Upper lobe of left lung (tissue), 6 donors: ENCODE measurements at regions not wholly inside any gene's neighbourhood (a gene's known extent, or its start where the extent isn't known, plus 50 kb on each side); places are given as distances from the start of the nearest gene placed in this dataset.

ENCODE experiments used
- ATAC-seq, 2 donors: fragments of 200-7000 bp; cut with Tn5 transposase; one replicate each; pipeline ENCODE4 v1.9.1; 2022; ENCODE audit warnings: mild to moderate bottlenecking in 2 of 2, moderate library complexity in 2 of 2; ENCODE audit not compliant: low FRiP score in 2 of 2
- DNase-seq, 2 donors: peaks; one replicate each; pipeline ENCODE4 v3.0.0-alpha.2; 2019 to 2020
- H3K27ac ChIP-seq, 4 donors: fragments of 200-600 bp; sonication (generic); one replicate each; pipeline ENCODE4 v1.5.1; 2016 to 2019
- H3K27me3 ChIP-seq, 4 donors: fragments of 200-600 bp; sonication (generic); one replicate each; pipeline ENCODE4 v1.5.1; 2017 to 2019
- H3K36me3 ChIP-seq, 4 donors: fragments of 200-600 bp; sonication (generic); one replicate each; pipeline ENCODE4 v1.5.1; 2016 to 2019
- H3K4me1 ChIP-seq, 4 donors: fragments of 200-600 bp; sonication (generic); one replicate each; pipeline ENCODE4 v1.5.1; 2018 to 2019
- H3K4me3 ChIP-seq, 4 donors: fragments of 200-600 bp; sonication (generic); one replicate each; pipeline ENCODE4 v1.5.1; 2017 to 2019; ENCODE audit warnings: mild to moderate bottlenecking in 2 of 4, moderate library complexity in 1 of 4
- H3K9me3 ChIP-seq, 4 donors: fragments of 200-600 bp; sonication (generic); one replicate each; pipeline ENCODE4 v1.5.1; 2018 to 2019
- CTCF ChIP-seq, 6 experiments: fragments of 450-650 bp in 4 of 6; fragments of 200-600 bp in 2 of 6; sonication (generic) in 2 of 6; IDR thresholded peaks; one replicate each; pipeline ENCODE4 v1.5.1; 2016 to 2019; ENCODE audit warnings: antibody characterized with exemption in 6 of 6
- EP300 ChIP-seq, 4 donors: sonication (generic); formaldehyde crosslinking; IDR thresholded peaks; one replicate each; pipeline ENCODE4 v1.5.1; 2017; ENCODE audit warnings: antibody characterized with exemption in 4 of 4, control low read depth in 2 of 4
- POLR2A ChIP-seq, 4 donors: fragments of 450-650 bp; IDR thresholded peaks; one replicate each; pipeline ENCODE4 v1.5.1; 2016 to 2017; ENCODE audit warnings: antibody characterized with exemption in 4 of 4, mild to moderate bottlenecking in 2 of 4
- POLR2AphosphoS5 ChIP-seq, 2 donors: sonication (generic); formaldehyde crosslinking; IDR thresholded peaks; one replicate each; pipeline ENCODE4 v1.5.1; 2017; ENCODE audit warnings: antibody characterized with exemption in 2 of 2
- WGBS, 2 donors: methylation state at CpG; one replicate each; pipeline ENCODE4 v1.1.5; 2017 to 2018; 5-methylcytosine and 5-hydroxymethylcytosine counted together
- donor health status: DM: no; HTN: no; CAD: no; lungs with moderate emphysema.
- donor health status: DM: no; HTN: yes; CAD: no; lungs with severe emphysema.

DNA sequence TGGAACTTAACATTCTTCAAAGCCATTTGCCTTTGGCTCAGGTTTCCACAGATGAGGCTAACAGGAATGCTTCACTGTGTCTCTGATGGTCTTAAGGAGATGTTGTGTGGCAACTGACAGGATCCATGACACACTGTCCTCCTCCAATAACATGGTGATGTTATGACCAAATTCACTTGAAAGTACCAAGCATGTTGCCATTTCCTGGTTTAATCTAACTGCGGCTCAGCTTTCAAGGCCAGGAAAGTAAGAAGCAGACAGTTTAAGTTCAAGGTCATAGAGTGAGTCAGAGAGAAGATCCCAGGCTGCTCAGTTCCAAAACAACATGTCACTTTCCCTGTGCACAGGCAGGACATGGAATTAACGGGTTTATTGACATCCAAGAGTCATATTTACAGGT, 513.6 kb downstream of the STK39 start:
- H3K4me3 ChIP-seq, result no peak overlapping the region
- WGBS, 2 donors, result 67 to 72% methylated on average over 2 of the region's 2 CpGs
- H3K36me3 ChIP-seq, result no peaks in the 10 kb centered on the region
- no peaks in the 10 kb centered on the region for H3K27me3 ChIP-seq
- H3K4me1 ChIP-seq, result no peaks in the 10 kb centered on the region
- no peak for TF ChIP-seq EP300 (IDR thresholded peaks at IDR 0.05)
- TF ChIP-seq POLR2AphosphoS5 (IDR thresholded peaks at IDR 0.05), result no peak
- TF ChIP-seq POLR2A (IDR thresholded peaks at IDR 0.05), result no peak
- TF ChIP-seq CTCF (IDR thresholded peaks at IDR 0.05), result no peak
- no peak overlapping the region for H3K27ac ChIP-seq
- DNase-seq, result no peak
- H3K9me3 ChIP-seq, result no peaks in the 10 kb centered on the region
- ATAC-seq, result no peak

- WGBS, 2 donors, result 70 to 76% methylated on average over 4 of the region's 4 CpGs
- no peak for DNase-seq
- no peaks in the 10 kb centered on the region for H3K36me3 ChIP-seq
- no peaks in the 10 kb centered on the region for H3K9me3 ChIP-seq
- H3K4me3 ChIP-seq, result no peak overlapping the region
- no peak for TF ChIP-seq EP300 (IDR thresholded peaks at IDR 0.05)
- no peak for TF ChIP-seq POLR2A (IDR thresholded peaks at IDR 0.05)
- no peak for TF ChIP-seq POLR2AphosphoS5 (IDR thresholded peaks at IDR 0.05)
- TF ChIP-seq CTCF (IDR thresholded peaks at IDR 0.05), result no peak
- H3K27ac ChIP-seq, result no peak overlapping the region
- H3K27me3 ChIP-seq, result no peaks in the 10 kb centered on the region
- ATAC-seq, result no peak
- no peaks in the 10 kb centered on the region for H3K4me1 ChIP-seq
Measured at GRCh38 chr2:167732326-167732725, 515.1 kb downstream of the STK39 start.

GRCh38 chr2:167729911-167730310, 517.5 kb downstream of the STK39 start:
- Histone ChIP-seq H3K4me1 (no peaks in the 10 kb centered on the region), H3K27ac (no peak overlapping the region), H3K36me3 (no peaks in the 10 kb centered on the region), H3K9me3 (no peaks in the 10 kb centered on the region), H3K4me3 (no peak overlapping the region), H3K27me3 (no peaks in the 10 kb centered on the region)
- TF ChIP-seq POLR2A (IDR thresholded peaks at IDR 0.05) (no peak), POLR2AphosphoS5 (IDR thresholded peaks at IDR 0.05) (no peak), CTCF (IDR thresholded peaks at IDR 0.05) (no peak), EP300 (IDR thresholded peaks at IDR 0.05) (no peak)
- DNase-seq (no peak), ATAC-seq (no peak)
- 82 to 87% methylated on average over 3 of the region's 3 CpGs for WGBS, 2 donors

GRCh38 chr2:167726788-167727187, 520.6 kb downstream of the STK39 start:
- DNase-seq, result no peak
- H3K4me3 ChIP-seq, result no peak overlapping the region
- H3K9me3 ChIP-seq, result no peaks in the 10 kb centered on the region
- TF ChIP-seq CTCF (IDR thresholded peaks at IDR 0.05) (no peak), EP300 (IDR thresholded peaks at IDR 0.05) (no peak), POLR2A (IDR thresholded peaks at IDR 0.05) (no peak), POLR2AphosphoS5 (IDR thresholded peaks at IDR 0.05) (no peak)
- no peak overlapping the region for H3K27ac ChIP-seq
- H3K4me1 ChIP-seq, result no peaks in the 10 kb centered on the region
- ATAC-seq, result no peak
- no peaks in the 10 kb centered on the region for H3K36me3 ChIP-seq
- 82 to 92% methylated on average over 2 of the region's 2 CpGs for WGBS, 2 donors
- no peaks in the 10 kb centered on the region for H3K27me3 ChIP-seq

DNA sequence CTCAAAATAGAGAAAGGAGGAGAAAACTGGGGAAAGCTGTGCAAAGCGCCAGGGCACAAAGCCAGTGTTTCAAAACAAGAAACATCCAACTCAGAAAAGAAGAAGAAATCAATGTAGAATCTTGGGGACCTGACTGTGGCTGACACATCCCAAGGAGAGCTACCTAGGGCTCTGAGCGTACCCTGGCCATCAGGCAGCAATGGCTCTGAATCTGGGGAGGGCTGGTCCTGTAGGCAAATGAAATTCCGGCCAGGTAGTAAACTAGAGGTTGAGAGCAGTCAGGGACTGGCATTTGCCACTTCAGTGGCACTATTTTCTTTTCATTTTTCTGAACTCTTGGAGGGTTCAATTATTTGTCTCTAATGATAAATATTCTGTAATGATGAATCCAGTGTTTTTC, 525.8 kb downstream of the STK39 start:
- DNase-seq (no peak), ATAC-seq (no peak)
- no peaks in the 10 kb centered on the region for H3K36me3 ChIP-seq
- H3K27me3 ChIP-seq, result no peaks in the 10 kb centered on the region
- TF ChIP-seq POLR2A (IDR thresholded peaks at IDR 0.05) (no peak), CTCF (IDR thresholded peaks at IDR 0.05) (no peak), EP300 (IDR thresholded peaks at IDR 0.05) (no peak), POLR2AphosphoS5 (IDR thresholded peaks at IDR 0.05) (no peak)
- no peaks in the 10 kb centered on the region for H3K4me1 ChIP-seq
- no peaks in the 10 kb centered on the region for H3K9me3 ChIP-seq
- H3K27ac ChIP-seq, result no peak overlapping the region
- no peak overlapping the region for H3K4me3 ChIP-seq
- WGBS, 2 donors, result 83 to 88% methylated on average over 3 of the region's 3 CpGs
